GM21528 (cell line): ENCODE measurements at regions not wholly inside any gene's neighbourhood (a gene's known extent, or its start where the extent isn't known, plus 50 kb on each side); places are given as distances from the start of the nearest gene placed in this dataset.

Experiments
- ATAC-seq: cut with Tn5 transposase; IDR thresholded peaks from one replicate; pipeline ENCODE4 v1.9.1; 2021; ENCODE audit warnings: mild to moderate bottlenecking, moderate library complexity; ENCODE audit not compliant: unreplicated experiment, low FRiP score

DNA sequence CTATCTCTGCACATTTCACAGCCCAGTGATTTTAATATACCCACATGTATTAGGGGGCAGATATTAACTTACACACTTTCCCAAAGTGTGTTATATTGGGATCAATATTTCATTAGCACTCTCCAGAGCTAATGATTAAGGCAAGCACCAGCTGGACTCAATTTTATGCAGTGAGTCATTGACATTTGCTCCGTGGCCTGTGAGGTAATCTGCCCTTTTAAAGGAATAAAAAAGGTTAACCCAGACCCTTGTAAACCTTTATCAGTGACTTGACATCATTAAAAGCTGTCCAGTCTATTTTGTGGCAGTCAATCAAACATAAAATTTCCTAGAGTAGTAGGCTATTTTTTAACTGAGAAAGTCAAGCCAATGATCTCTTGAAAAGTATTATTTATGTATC is 1870.4 kb upstream of the CELF4 start:
- ATAC-seq = no peak

GRCh38 chr18:39435209-39435608 is 1869.6 kb upstream of the CELF4 start:
- no peak for ATAC-seq

DNA sequence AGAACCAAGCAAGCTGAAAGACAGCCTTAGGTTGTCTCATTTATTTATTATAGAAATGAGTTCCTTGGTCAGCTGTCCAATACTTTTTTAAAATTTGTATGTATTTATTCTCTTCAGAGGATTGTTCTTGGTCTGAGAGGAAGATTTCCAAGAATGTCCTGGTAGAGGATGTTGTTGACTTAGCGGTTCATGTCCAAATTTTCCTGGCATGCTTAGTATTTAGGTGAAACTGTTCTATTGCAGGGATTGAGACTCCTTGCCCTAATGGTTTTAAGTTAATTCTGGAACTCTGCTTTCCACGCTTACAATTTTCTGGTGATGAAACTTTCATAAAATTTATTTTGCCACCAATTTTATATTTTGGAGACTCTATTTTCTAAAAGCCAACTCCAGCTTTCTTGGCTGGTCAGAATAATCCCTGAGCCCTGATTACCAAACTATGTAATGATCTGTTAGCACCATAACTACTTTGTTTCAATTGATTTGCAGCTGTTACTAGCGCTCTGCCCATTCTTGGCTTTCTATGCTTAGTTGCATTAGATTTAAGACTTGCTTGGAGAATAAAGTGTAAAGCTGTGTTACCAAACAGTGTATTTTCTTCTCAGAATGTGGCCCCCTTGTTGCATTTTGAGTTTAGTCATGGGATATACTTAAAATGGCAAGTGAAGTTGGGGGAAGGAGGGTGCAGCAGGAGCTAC is 1868.8 kb upstream of the CELF4 start:
- ATAC-seq = no peak

DNA sequence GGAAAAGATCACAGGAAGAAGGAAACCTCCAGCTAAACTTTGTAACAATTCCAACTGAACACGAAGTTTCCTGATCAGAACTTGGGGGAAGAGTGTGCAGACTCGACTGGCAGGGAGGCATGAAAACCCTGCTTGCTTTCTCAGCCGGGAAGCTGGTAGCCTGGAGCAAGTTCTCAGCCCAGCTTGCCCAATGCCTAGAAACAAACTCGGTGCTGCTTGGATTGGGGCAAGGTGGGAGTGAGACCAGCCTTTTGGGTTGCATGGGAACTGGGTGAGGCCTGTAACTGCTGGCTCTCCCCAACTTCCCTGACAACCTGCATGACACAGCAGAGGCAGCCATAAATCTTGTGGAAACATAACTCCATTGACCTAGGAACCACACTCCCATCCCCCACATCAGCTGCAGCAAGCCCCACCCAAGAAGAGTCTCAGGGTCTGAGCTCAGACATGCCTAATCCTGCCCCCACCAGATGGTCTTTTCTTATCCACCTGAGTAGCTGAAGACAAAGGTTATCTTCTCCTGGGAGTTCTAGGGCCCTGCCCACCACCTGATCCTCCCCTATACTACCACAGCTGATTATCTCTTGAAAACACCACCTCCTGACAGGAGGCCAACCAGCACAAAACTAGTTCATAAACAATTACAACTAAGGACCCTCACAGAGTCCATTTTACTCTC is 1859.7 kb upstream of the CELF4 start:
- ATAC-seq = no peak

GRCh38 chr18:39424261-39424660 is 1858.7 kb upstream of the CELF4 start:
- ATAC-seq = no peak

DNA sequence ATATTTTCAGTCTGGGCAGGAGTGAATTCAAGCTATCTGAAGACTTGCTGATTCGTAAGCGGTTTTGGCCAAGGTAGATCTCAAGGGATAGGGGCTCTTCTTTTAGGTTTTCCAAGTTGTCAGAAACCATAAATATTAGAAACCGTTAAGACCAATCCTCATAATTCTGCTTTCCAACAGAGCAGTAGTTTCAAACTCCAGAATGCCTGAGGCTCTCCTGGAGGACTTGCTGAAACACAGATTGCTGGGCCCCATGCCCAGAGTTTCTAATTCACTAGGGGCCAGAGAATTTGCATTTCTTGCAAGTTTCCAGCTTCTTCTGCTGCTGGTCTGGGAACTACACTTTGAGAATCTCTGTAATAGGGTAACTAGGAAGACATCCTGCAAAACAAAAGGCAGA is 1855.7 kb upstream of the CELF4 start:
- no peak for ATAC-seq

- ATAC-seq = no peak
Measured at GRCh38 chr18:39419315-39419714, 1853.7 kb upstream of the CELF4 start.

GRCh38 chr18:39415471-39415870 is 1849.9 kb upstream of the CELF4 start:
- no peak for ATAC-seq

GRCh38 chr18:39414009-39414700 is 1848.6 kb upstream of the CELF4 start:
- ATAC-seq = no peak

- ATAC-seq = no peak
Measured at GRCh38 chr18:39406941-39407340, 1841.3 kb upstream of the CELF4 start.

GRCh38 chr18:39403121-39403520 is 1837.5 kb upstream of the CELF4 start:
- ATAC-seq = no peak

DNA sequence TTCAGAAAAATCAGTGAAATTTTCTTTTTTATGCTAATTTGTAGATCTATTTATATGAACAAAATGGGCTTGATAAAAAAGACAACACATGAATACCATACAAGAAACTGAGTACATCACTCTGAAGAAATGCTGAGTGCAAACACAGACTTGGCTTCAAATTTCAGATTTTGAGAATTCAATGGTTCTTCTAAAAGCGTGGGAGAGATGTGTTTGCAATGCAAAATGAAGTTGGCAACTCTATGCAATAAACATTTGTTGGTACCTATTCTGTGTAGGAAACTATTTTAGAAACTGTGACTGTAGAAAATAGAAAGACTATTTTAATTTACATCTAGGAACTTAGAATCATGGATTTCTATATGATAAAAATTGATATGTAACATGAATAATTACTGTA is 1834.1 kb upstream of the CELF4 start:
- no peak for ATAC-seq

DNA sequence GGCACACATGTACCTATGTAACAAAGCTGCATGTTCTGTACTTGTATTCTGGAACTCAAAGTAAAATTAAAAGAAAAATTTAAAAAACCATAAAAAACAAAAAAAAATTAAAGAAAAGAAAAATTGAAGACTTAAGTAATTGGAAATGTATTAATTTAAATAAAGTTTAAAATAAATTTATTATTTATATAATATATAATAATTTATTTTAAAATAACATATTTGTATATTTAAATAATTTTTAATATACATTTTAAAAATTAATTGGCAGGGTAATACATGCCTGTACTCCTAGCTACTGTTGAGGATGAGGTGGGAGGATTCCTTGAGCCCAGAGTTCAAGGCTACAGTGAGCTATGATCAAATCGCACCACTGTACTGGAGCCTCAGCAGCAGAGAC is 1830.6 kb upstream of the CELF4 start:
- ATAC-seq = no peak

DNA sequence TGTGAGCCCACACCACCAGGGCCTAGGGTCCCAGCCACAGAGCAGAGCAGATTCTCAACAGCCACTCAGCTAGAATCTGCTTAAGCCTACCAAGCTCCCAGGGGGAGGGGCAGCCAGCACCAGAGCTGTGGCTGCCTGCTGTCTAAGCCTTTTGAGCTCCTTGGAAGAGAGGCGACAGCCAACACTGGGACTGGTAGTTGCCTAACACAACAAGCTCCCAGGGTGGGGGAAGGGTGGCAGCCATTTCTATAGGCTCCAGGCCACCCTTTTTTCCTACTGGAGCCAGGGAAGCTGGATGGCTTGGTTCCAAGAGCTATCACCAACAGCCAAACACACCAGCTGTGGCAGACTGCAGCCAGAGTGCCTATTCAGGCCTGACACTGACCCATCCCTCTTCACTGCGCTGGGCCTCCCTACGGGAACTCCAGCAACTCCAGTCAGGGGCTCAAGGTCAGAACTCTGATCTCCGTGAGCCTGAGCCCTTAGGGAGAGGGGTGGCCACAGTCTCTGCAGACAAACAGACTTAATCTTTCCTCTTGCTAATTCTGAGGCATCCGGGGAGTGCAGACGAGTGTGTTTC is 1824.3 kb upstream of the CELF4 start:
- no peak for ATAC-seq

- ATAC-seq = no peak
Measured at GRCh38 chr18:39380866-39381265, 1815.3 kb upstream of the CELF4 start.

GRCh38 chr18:39380186-39380725 is 1814.7 kb upstream of the CELF4 start:
- ATAC-seq = no peak

DNA sequence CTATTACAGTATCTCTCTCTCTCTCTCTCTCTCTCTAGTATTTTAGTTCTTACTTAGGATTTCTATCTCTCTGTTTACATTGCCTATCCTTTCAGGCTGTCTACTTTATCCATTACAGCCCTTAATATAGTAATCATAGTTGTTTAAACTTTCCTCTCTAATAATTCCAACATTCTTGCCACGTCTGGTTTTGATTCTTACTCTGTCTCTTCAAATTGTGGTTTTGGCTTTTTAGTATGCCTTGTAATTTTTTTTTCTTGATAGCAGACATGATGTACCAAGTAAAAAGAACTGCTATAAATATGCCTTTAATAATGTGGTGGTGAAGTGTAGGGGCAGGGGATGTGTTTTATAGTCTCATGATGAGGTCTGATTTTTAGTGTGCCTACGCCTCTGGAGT is 1809.5 kb upstream of the CELF4 start:
- no peak for ATAC-seq

GRCh38 chr18:39371996-39372395 is 1806.4 kb upstream of the CELF4 start:
- no peak for ATAC-seq

- ATAC-seq = no peak
Measured at GRCh38 chr18:39366656-39367055, 1801.1 kb upstream of the CELF4 start.

DNA sequence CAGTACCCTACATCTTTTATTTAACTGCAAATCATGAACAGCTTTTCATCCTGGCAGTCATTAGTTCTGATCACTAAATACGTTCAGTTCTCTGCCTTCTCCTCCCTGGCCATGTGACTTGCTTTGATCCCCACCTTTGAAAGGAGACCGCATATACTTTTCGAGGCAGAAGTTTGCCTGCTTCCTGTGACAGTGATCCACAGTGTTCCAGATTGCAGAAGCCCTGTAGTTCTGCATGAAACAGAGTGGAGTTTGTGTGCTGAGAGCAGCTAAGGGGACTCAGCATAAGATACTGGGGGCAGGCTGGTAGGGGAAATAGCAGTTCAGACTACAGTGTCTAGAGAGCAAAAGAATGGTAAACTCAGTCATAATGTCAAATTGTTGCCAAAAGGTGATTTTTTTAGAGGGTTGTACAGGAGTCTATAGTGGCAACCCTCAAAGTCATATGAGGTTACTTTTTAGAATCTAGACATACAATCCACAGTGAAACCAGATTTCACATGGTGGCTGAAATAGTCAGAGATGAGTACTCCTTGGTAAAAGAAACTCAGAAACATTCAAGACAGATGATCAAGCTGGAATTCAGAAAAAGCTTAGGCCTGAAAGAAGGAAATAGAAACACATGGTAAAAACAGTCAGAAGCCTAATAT is 1800.4 kb upstream of the CELF4 start:
- ATAC-seq = no peak

GRCh38 chr18:39360072-39360471 is 1794.5 kb upstream of the CELF4 start:
- ATAC-seq = no peak
